OCI-LY7 (cell line): ENCODE measurements at regions not wholly inside any gene's neighbourhood (a gene's known extent, or its start where the extent isn't known, plus 50 kb on each side); places are given as distances from the start of the nearest gene placed in this dataset.
"Not testable (repeated sequence)": the region's sequence is repeated elsewhere in the genome, so short reads cannot be mapped to it uniquely, and the experiment has no call there.

Experiments
- EZH2phosphoT487 ChIP-seq: fragments of 200-600 bp; sonication (generic); IDR thresholded peaks from 2 replicates; pipeline ENCODE4 v1.6.1; 2018; ENCODE audit warnings: low read depth, borderline replicate concordance, mild to moderate bottlenecking, mixed run types, antibody characterized with exemption, low read length, moderate library complexity, mixed read lengths
- TF ChIP-seq, protein P1 (sequence below): fragments of 200-600 bp; sonication (generic); conservative IDR thresholded peaks from 2 replicates; pipeline ENCODE4 v1.5.1; 2014; ENCODE audit warnings: mild to moderate bottlenecking, antibody characterized with exemption, low read length, moderate library complexity, mixed read lengths

DNA sequence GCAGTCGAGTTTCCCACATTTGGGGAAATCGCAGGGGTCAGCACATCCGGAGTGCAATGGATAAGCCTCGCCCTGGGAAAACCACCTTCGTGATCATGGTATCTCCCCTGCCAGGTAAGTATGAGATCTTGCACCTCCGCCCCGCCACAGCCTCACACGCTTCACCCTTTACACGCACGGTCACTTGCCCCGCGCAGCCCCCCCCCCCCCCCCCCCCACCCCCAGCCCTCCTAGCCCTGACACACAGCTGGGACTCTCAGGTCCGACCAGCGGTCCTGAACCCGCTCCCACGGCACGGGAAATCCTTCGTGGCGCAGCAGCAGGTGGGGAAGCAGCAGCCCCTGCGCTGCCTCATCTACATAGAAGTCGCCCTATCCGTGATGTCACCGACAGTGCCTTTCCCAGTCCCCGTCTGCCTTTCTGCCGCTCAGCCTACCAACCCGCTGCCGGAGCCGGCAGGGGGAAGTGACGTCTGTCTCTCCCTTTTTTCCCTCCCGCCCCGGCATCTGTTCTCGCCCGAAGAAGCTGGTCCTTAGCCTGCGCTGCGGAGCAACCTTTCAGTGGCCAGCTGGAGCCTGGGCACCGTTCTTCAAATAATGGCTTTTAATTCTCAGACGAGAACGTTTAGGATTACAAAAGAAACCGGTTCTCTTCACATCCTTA lies 242.2 kb downstream of the FAM72C start:
- TF ChIP-seq, protein P1, sequence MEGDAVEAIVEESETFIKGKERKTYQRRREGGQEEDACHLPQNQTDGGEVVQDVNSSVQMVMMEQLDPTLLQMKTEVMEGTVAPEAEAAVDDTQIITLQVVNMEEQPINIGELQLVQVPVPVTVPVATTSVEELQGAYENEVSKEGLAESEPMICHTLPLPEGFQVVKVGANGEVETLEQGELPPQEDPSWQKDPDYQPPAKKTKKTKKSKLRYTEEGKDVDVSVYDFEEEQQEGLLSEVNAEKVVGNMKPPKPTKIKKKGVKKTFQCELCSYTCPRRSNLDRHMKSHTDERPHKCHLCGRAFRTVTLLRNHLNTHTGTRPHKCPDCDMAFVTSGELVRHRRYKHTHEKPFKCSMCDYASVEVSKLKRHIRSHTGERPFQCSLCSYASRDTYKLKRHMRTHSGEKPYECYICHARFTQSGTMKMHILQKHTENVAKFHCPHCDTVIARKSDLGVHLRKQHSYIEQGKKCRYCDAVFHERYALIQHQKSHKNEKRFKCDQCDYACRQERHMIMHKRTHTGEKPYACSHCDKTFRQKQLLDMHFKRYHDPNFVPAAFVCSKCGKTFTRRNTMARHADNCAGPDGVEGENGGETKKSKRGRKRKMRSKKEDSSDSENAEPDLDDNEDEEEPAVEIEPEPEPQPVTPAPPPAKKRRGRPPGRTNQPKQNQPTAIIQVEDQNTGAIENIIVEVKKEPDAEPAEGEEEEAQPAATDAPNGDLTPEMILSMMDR: not testable (repeated sequence)
- TF ChIP-seq EZH2phosphoT487: not testable (repeated sequence)
